NB4 (cell line): ENCODE measurements at regions not wholly inside any gene's neighbourhood (a gene's known extent, or its start where the extent isn't known, plus 50 kb on each side); places are given as distances from the start of the nearest gene placed in this dataset.
"Not testable (repeated sequence)": the region's sequence is repeated elsewhere in the genome, so short reads cannot be mapped to it uniquely, and the experiment has no call there.

Source experiments
- DNase-seq: peaks from one replicate; pipeline ENCODE4 v3.0.0; 2010; ENCODE audit warnings: low read depth
- H3K4me3 ChIP-seq: one replicate; pipeline ENCODE4 v1.5.1; 2011; ENCODE audit warnings: mild to moderate bottlenecking, low read depth, low read length, moderate library complexity
- MYC ChIP-seq: IDR thresholded peaks from 2 replicates; pipeline ENCODE4 v1.6.1; 2011; ENCODE audit warnings: low read depth, low read length
- POLR2A ChIP-seq: IDR thresholded peaks from 2 replicates; pipeline ENCODE4 v1.6.1; 2011; ENCODE audit warnings: mild to moderate bottlenecking; ENCODE audit not compliant: insufficient read length; ENCODE audit errors: extremely low read depth
- TF ChIP-seq, protein P1 (sequence below): IDR thresholded peaks from 2 replicates; pipeline ENCODE4 v1.6.1; 2011; ENCODE audit warnings: low read depth, low read length
- TF ChIP-seq, protein P2 (sequence below): IDR thresholded peaks from one replicate; pipeline ENCODE4 v1.5.1; 2012; ENCODE audit warnings: low read depth, low read length

DNA sequence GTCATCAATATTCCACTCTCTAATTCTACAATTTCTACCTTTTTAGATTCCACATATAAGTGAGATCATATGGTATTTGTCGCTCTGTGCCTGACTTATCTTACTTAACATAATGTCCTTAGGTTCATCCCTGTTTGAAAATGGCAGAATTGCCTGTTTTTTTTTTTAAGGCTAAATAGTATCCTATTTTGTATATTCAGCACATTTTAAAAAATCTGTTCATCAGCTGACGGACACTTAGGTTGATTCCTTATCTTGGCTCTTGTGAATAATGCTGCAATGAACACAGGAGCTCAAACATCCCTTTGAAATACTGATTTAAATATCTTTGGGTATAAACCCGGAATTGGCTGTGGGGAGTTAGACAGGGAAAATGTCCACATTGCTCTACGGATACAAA is 326.7 kb upstream of the THBS1 start:
- DNase-seq = no peak
- H3K4me3 ChIP-seq = no peak overlapping the region
- TF ChIP-seq MYC (no peak), POLR2A (no peak)
- TF ChIP-seq, protein P1, sequence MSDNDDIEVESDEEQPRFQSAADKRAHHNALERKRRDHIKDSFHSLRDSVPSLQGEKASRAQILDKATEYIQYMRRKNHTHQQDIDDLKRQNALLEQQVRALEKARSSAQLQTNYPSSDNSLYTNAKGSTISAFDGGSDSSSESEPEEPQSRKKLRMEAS = no peak
- TF ChIP-seq, protein P2, sequence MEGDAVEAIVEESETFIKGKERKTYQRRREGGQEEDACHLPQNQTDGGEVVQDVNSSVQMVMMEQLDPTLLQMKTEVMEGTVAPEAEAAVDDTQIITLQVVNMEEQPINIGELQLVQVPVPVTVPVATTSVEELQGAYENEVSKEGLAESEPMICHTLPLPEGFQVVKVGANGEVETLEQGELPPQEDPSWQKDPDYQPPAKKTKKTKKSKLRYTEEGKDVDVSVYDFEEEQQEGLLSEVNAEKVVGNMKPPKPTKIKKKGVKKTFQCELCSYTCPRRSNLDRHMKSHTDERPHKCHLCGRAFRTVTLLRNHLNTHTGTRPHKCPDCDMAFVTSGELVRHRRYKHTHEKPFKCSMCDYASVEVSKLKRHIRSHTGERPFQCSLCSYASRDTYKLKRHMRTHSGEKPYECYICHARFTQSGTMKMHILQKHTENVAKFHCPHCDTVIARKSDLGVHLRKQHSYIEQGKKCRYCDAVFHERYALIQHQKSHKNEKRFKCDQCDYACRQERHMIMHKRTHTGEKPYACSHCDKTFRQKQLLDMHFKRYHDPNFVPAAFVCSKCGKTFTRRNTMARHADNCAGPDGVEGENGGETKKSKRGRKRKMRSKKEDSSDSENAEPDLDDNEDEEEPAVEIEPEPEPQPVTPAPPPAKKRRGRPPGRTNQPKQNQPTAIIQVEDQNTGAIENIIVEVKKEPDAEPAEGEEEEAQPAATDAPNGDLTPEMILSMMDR = no peak

DNA sequence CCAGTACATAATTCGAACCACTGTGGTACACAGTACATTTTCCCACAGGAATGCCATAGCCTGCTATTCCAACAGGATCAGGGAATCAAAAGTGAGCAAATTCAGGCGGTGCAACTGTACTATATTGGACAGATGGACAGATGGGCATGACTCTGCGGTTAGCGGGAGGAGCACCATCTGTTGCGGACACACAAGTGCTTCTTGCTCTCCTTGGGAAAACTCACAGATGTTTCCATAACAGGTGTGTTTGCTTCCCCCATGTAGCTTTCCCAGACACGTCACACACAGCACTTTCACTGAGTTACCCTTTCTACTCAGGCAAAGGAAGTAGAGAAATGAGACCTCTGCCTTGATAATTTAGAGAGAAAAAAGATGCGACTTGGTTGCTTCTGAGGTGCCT is 325.1 kb upstream of the THBS1 start:
- H3K4me3 ChIP-seq = no peak overlapping the region
- TF ChIP-seq, protein P2 = no peak
- TF ChIP-seq POLR2A (no peak), MYC (no peak)
- TF ChIP-seq, protein P1 = no peak
- DNase-seq = no peak

DNA sequence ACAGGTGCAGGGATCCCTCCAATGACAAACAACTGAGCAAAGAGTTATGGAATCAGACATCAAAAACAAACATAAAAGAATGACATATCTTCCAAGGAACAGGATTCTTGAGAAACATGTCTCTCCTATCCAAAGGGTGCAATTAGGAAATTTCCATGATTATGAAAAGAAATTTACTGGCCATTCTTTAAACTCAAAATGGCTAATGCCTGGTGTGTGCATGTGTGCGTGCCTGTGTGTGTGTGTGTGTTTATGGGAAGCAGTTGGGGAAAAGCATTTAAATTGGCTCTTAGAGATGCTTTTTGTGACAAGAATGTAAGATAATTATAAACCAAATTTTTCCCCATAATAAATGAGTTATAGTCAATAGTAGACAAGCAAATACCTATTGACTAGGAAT is 320.5 kb upstream of the THBS1 start:
- TF ChIP-seq, protein P2 = no peak
- no peak for TF ChIP-seq MYC
- TF ChIP-seq, protein P1 = no peak
- TF ChIP-seq POLR2A = no peak
- no peak for DNase-seq
- H3K4me3 ChIP-seq = no peak overlapping the region

DNA sequence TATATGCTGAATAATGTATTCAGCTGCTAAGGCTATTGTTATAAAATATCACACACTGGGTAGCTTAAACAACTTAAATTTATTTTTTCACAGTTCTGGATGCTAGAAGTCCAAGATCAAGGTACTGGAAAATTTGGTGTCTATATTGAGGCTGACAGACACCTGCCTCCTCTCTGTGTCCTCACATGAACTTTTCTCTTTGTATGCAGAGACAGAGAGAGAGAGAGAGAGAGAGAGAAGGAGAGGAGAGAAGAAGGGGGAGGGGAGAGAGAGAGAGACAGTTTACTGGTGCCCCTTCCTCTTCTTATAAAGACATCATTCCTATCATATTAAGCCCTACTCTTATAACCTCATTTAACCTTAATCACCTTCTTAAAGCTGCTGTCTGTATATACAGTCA is 320.1 kb upstream of the THBS1 start:
- no peak overlapping the region for H3K4me3 ChIP-seq
- DNase-seq = no peak
- no peak for TF ChIP-seq MYC

DNA sequence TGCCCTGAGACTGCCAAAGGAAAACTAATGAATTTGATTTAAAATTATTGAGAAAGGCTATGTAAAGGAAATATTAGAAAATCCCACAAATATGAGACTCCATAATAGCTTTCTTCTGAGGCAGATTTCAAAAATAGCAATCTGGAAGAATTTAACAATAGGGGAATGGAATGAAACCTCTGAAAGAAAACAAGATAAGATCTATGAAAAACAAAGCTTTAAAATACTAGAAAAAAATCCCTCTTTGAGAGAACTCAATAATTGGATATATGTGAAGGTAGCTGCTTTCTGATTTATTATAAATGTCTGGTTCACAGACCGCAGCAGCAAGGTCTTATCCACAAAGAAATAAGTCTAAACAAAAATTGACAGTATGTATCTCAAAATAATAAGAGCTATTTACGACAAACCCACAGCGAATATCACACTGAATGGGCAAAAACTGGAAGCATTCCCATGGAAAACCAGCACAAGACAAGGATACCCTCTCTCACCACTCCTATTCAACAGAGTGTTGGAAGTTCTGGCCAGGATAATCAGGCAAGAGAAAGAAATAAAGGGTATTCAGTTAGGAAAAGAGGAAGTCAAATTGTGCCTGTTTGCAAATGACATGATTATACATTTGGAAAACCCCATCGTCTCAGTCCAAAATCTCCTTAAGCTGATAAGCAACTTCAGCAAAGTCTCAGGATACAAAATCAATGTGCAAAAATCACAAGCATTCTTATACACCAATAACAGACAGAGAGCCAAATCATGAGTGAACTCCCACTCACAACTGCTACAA is 319.3 kb upstream of the THBS1 start:
- not testable (repeated sequence) for H3K4me3 ChIP-seq, DNase-seq

DNA sequence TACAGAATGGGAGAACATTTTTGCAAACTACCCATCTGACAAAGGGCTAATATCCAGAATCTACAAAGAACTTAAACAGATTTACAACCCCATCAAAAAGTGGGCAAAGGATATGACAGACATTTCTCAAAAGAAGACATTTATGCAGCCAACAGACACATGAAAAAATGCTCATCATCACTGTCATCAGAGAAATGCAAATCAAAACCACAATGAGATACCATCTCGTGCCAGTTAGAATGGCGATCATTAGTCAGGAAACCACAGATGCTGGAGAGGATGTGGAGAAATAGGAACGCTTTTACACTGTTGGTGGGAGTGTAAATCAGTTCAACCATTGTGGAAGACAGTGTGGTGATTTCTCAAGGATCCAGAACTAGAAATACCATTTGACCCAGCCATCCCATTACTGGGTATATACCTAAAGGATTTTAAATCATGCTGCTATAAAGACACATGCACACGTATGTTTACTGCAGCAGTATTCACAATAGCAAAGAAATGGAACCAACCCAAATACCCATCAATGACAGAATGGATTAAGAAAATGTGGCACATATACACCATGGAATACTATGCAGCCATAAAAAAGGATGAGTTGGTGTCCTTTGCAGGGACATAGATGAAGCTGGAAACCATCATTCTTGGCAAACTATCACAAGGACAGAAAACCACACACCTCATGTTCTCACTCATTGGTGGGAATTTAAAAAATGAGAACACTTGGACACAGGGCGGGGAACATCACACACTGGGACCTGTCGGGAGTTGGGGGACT is 317.7 kb upstream of the THBS1 start:
- peak; percentile 58 for DNase-seq
- not testable (repeated sequence) for H3K4me3 ChIP-seq

DNA sequence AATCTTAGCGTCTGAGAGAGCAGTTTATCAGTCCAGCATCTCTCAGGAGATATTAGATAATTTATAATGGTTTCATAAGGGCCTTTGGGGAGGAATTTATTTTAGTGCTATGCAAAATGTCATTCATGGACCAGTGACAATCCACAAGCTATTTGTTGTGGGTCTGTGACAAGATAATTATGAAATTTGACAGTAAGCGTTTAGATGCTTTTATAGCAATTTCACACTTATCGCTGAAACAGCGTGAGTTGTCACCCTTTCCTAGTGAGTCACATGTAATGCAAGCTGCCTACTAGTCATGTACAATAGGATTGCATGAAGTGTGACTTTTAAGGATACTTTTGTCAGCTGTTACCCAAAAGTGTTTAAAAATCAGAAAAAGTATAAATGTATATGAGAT is 315.6 kb upstream of the THBS1 start:
- DNase-seq = no peak
- no peak for TF ChIP-seq POLR2A
- TF ChIP-seq MYC = no peak
- TF ChIP-seq, protein P1 = no peak
- TF ChIP-seq, protein P2 = no peak
- no peak overlapping the region for H3K4me3 ChIP-seq
